CD4-positive, alpha-beta T cell treated with Interleukin-2 at 100 ng/mL for 4 hours (primary cell): ENCODE measurements at regions not wholly inside any gene's neighbourhood (a gene's known extent, or its start where the extent isn't known, plus 50 kb on each side); places are given as distances from the start of the nearest gene placed in this dataset.
"Not testable (repeated sequence)": the region's sequence is repeated elsewhere in the genome, so short reads cannot be mapped to it uniquely, and the experiment has no call there.

Experiments
- DNase-seq: peaks from one replicate; pipeline ENCODE4 v3.0.0-alpha.2; 2020; ENCODE audit warnings: low spot score

GRCh38 chr1:169013821-169014220, 92.7 kb upstream of the ATP1B1 start:
- DNase-seq, result no peak

GRCh38 chr1:169015464-169015863, 91.0 kb upstream of the ATP1B1 start:
- no peak for DNase-seq

GRCh38 chr1:169018751-169019150, 87.7 kb upstream of the ATP1B1 start:
- DNase-seq, result no peak

- no peak for DNase-seq
Measured at GRCh38 chr1:169019419-169020058, 87.0 kb upstream of the ATP1B1 start.

GRCh38 chr1:169020684-169021083, 85.8 kb upstream of the ATP1B1 start:
- DNase-seq, result no peak

GRCh38 chr1:169022648-169023047, 83.8 kb upstream of the ATP1B1 start:
- no peak for DNase-seq

- no peak for DNase-seq
Measured at GRCh38 chr1:169024255-169024654, 82.2 kb upstream of the ATP1B1 start.

GRCh38 chr1:169024800-169025271, 81.7 kb upstream of the ATP1B1 start:
- no peak for DNase-seq

GRCh38 chr1:169025412-169025811, 81.1 kb upstream of the ATP1B1 start:
- DNase-seq, result no peak

- DNase-seq, result no peak
Measured at GRCh38 chr1:169027607-169028320, 78.7 kb upstream of the ATP1B1 start.

GRCh38 chr1:169031566-169032224, 74.8 kb upstream of the ATP1B1 start:
- DNase-seq, result no peak

- no peak for DNase-seq
Measured at GRCh38 chr1:169041366-169041765, 65.1 kb upstream of the ATP1B1 start.

- DNase-seq, result no peak
Measured at GRCh38 chr1:169042377-169042776, 64.1 kb upstream of the ATP1B1 start.

- DNase-seq, result no peak
Measured at GRCh38 chr1:169043823-169044222, 62.7 kb upstream of the ATP1B1 start.

GRCh38 chr1:169044296-169044695, 62.2 kb upstream of the ATP1B1 start:
- peak; percentile 65 for DNase-seq

GRCh38 chr1:169044971-169045370, 61.5 kb upstream of the ATP1B1 start:
- DNase-seq, result no peak

- no peak for DNase-seq
Measured at GRCh38 chr1:169046671-169047070, 59.8 kb upstream of the ATP1B1 start.

- no peak for DNase-seq
Measured at GRCh38 chr1:169047074-169047473, 59.4 kb upstream of the ATP1B1 start.

GRCh38 chr1:169048043-169048442, 58.4 kb upstream of the ATP1B1 start:
- no peak for DNase-seq

GRCh38 chr1:169049258-169049938, 57.1 kb upstream of the ATP1B1 start:
- DNase-seq, result no peak

- DNase-seq, result no peak
Measured at GRCh38 chr1:169051171-169051570, 55.3 kb upstream of the ATP1B1 start.

GRCh38 chr1:169052171-169052570, 54.3 kb upstream of the ATP1B1 start:
- not testable (repeated sequence) for DNase-seq

GRCh38 chr1:169052727-169053126, 53.8 kb upstream of the ATP1B1 start:
- no peak for DNase-seq
